DND-41 (cell line): ENCODE measurements at regions not wholly inside any gene's neighbourhood (a gene's known extent, or its start where the extent isn't known, plus 50 kb on each side); places are given as distances from the start of the nearest gene placed in this dataset.

Source experiments
- CTCF ChIP-seq: IDR thresholded peaks from 2 replicates; pipeline ENCODE4 v1.5.1; 2012; ENCODE audit warnings: borderline replicate concordance, low read length, moderate library complexity, mild to moderate bottlenecking; ENCODE audit not compliant: poor library complexity, severe bottlenecking; ENCODE audit errors: extremely low read depth
- EZH2 ChIP-seq: IDR thresholded peaks from 3 replicates; pipeline ENCODE4 v1.6.1; 2012; ENCODE audit warnings: borderline replicate concordance, low read depth, mild to moderate bottlenecking, moderate library complexity, low read length, inconsistent platforms; ENCODE audit not compliant: severe bottlenecking

GRCh38 chr20:22796469-22797077, 212.2 kb upstream of the FOXA2 start:
- TF ChIP-seq CTCF, result no peak
- TF ChIP-seq EZH2, result no peak
